ENCODE measurements at regions not wholly inside any gene's neighbourhood (a gene's known extent, or its start where the extent isn't known, plus 50 kb on each side); places are given as distances from the start of the nearest gene placed in this dataset.

DNA sequence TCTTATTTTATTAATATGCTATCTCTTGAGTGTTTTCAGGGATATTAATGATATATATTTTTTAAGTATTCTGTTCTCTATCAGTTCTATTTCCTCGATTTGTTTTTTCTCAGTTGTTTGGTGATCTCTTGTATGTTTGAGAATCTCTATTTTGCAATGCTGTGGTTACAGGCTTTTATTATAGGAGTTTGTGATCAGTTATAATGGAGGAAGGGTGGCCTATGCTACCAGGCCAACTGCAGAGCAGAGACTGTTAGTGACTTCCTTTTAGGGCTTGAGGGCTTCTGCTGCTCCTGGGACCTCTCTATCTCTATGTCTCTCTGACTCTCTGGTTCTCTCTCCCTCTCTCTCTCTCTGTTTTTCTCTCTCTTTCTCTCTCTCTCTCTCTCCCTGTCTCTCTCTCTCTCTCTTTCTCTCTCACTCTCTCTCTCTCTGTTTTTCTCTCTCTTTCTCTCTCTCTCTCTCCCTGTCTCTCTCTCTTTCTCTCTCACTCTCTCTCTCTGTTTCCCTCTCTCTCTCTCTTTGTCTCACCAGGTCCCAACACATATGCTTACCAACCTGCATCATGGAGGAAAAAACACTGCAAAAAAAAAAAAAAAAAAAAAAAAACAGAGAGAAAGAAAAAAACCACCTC, 69.4 kb upstream of the CAV2 start:
- TF ChIP-seq, protein P1, sequence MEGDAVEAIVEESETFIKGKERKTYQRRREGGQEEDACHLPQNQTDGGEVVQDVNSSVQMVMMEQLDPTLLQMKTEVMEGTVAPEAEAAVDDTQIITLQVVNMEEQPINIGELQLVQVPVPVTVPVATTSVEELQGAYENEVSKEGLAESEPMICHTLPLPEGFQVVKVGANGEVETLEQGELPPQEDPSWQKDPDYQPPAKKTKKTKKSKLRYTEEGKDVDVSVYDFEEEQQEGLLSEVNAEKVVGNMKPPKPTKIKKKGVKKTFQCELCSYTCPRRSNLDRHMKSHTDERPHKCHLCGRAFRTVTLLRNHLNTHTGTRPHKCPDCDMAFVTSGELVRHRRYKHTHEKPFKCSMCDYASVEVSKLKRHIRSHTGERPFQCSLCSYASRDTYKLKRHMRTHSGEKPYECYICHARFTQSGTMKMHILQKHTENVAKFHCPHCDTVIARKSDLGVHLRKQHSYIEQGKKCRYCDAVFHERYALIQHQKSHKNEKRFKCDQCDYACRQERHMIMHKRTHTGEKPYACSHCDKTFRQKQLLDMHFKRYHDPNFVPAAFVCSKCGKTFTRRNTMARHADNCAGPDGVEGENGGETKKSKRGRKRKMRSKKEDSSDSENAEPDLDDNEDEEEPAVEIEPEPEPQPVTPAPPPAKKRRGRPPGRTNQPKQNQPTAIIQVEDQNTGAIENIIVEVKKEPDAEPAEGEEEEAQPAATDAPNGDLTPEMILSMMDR (IDR thresholded peaks at IDR 0.05), result no peak
- TF ChIP-seq POLR2A (IDR thresholded peaks at IDR 0.05), result no peak
